Activated naive CD4-positive, alpha-beta T cell (primary cell): ENCODE measurements at regions not wholly inside any gene's neighbourhood (a gene's known extent, or its start where the extent isn't known, plus 50 kb on each side); places are given as distances from the start of the nearest gene placed in this dataset.
"Not testable (repeated sequence)": the region's sequence is repeated elsewhere in the genome, so short reads cannot be mapped to it uniquely, and the experiment has no call there.

Experiments
- DNase-seq, 4 experiments: peaks; one replicate each; lab custom pipeline; 2025; lab: John Stamatoyannopoulos, UW

- DNase-seq, result no peak
Observed at GRCh38 chr11:104704146-104704830, 194.0 kb downstream of the CASP12 start.

GRCh38 chr11:104700609-104701008 is 197.7 kb downstream of the CASP12 start:
- no peak for DNase-seq

GRCh38 chr11:104699981-104700380 is 198.3 kb downstream of the CASP12 start:
- DNase-seq, result no peak

GRCh38 chr11:104695065-104695463 is 203.2 kb downstream of the CASP12 start:
- DNase-seq, result no peak

- DNase-seq, result no peak
Observed at GRCh38 chr11:104694259-104695064, 203.8 kb downstream of the CASP12 start.

- DNase-seq, result no peak
Observed at GRCh38 chr11:104692751-104693150, 205.5 kb downstream of the CASP12 start.

- DNase-seq, result no peak
Observed at GRCh38 chr11:104691129-104691528, 207.1 kb downstream of the CASP12 start.

GRCh38 chr11:104690241-104690640 is 208.0 kb downstream of the CASP12 start:
- no peak for DNase-seq

- DNase-seq, result no peak
Observed at GRCh38 chr11:104688731-104689130, 209.5 kb downstream of the CASP12 start.

- DNase-seq, result no peak
Observed at GRCh38 chr11:104682206-104682605, 216.1 kb downstream of the CASP12 start.

- no peak for DNase-seq
Observed at GRCh38 chr11:104679258-104679657, 219.0 kb downstream of the CASP12 start.

- no peak for DNase-seq
Observed at GRCh38 chr11:104678408-104678807, 219.9 kb downstream of the CASP12 start.

- DNase-seq, result not testable (repeated sequence)
Observed at GRCh38 chr11:104677069-104677468, 221.2 kb downstream of the CASP12 start.

GRCh38 chr11:104672897-104673296 is 225.4 kb downstream of the CASP12 start:
- no peak for DNase-seq

GRCh38 chr11:104668797-104669463 is 229.3 kb downstream of the CASP12 start:
- no peak for DNase-seq

GRCh38 chr11:104666624-104667023 is 231.6 kb downstream of the CASP12 start:
- DNase-seq, result no peak

- no peak for DNase-seq
Observed at GRCh38 chr11:104665641-104666040, 232.6 kb downstream of the CASP12 start.

GRCh38 chr11:104663190-104664140 is 234.8 kb downstream of the CASP12 start:
- DNase-seq, result no peak

GRCh38 chr11:104661901-104662300 is 236.4 kb downstream of the CASP12 start:
- no peak for DNase-seq

- no peak for DNase-seq
Observed at GRCh38 chr11:104661471-104661870, 236.8 kb downstream of the CASP12 start.

- no peak for DNase-seq
Observed at GRCh38 chr11:104658177-104658576, 240.1 kb downstream of the CASP12 start.

GRCh38 chr11:104657083-104657482 is 241.2 kb downstream of the CASP12 start:
- no peak for DNase-seq
